ENCODE measurements at regions not wholly inside any gene's neighbourhood (a gene's known extent, or its start where the extent isn't known, plus 50 kb on each side); places are given as distances from the start of the nearest gene placed in this dataset.
"Not testable (repeated sequence)": the region's sequence is repeated elsewhere in the genome, so short reads cannot be mapped to it uniquely, and the experiment has no call there.

- H3K9me3 Mint-ChIP-seq, ATAC-seq, H3K4me1 Mint-ChIP-seq, H3K27ac Mint-ChIP-seq, H3K4me3 Mint-ChIP-seq, H3K36me3 Mint-ChIP-seq, H3K27me3 Mint-ChIP-seq, POLR2A ChIA-PET: not testable (repeated sequence)
- DNase-seq: peak in 4 of 10 donors; percentile 0 to 15 (median 10)
These were observed 1834.2 kb downstream of the FOXD4L5 start for GRCh38 chr9:63450836-63451235.

- DNase-seq, H3K36me3 Mint-ChIP-seq, H3K9me3 Mint-ChIP-seq, H3K4me3 Mint-ChIP-seq, ATAC-seq, H3K27me3 Mint-ChIP-seq, H3K27ac Mint-ChIP-seq, H3K4me1 Mint-ChIP-seq, POLR2A ChIA-PET: not testable (repeated sequence)
These were observed 1859.9 kb downstream of the FOXD4L5 start for GRCh38 chr9:63425123-63425522.

- POLR2A ChIA-PET, ATAC-seq, H3K27ac Mint-ChIP-seq, H3K27me3 Mint-ChIP-seq, H3K4me3 Mint-ChIP-seq, H3K36me3 Mint-ChIP-seq, H3K9me3 Mint-ChIP-seq, H3K4me1 Mint-ChIP-seq, DNase-seq: not testable (repeated sequence)
These were observed 1894.1 kb downstream of the FOXD4L5 start for GRCh38 chr9:63390897-63391296.

GRCh38 chr9:63385479-63385878 is 1899.5 kb downstream of the FOXD4L5 start:
- ATAC-seq, H3K36me3 Mint-ChIP-seq, H3K9me3 Mint-ChIP-seq, DNase-seq, H3K27me3 Mint-ChIP-seq, POLR2A ChIA-PET, H3K27ac Mint-ChIP-seq, H3K4me1 Mint-ChIP-seq: not testable (repeated sequence)
- peak overlapping the region in 3 of 10 donors; percentile 35 to 69 (median 59) for H3K4me3 Mint-ChIP-seq

- H3K4me1 Mint-ChIP-seq, POLR2A ChIA-PET, ATAC-seq, H3K27me3 Mint-ChIP-seq, H3K27ac Mint-ChIP-seq, H3K9me3 Mint-ChIP-seq, H3K36me3 Mint-ChIP-seq, H3K4me3 Mint-ChIP-seq, DNase-seq: not testable (repeated sequence)
These were observed 1905.1 kb downstream of the FOXD4L5 start for GRCh38 chr9:63379864-63380263.

GRCh38 chr9:63354219-63354618 is 1930.8 kb downstream of the FOXD4L5 start:
- H3K36me3 Mint-ChIP-seq, DNase-seq, H3K9me3 Mint-ChIP-seq, ATAC-seq, H3K27me3 Mint-ChIP-seq, POLR2A ChIA-PET, H3K4me1 Mint-ChIP-seq: not testable (repeated sequence)
- peak overlapping the region in 3 of 10 donors; percentile 0 to 53 (median 27) for H3K27ac Mint-ChIP-seq
- peak overlapping the region; percentile 11 to 77 (median 39) for H3K4me3 Mint-ChIP-seq

- H3K9me3 Mint-ChIP-seq, DNase-seq, H3K27ac Mint-ChIP-seq, H3K4me1 Mint-ChIP-seq, H3K27me3 Mint-ChIP-seq, POLR2A ChIA-PET, H3K36me3 Mint-ChIP-seq, ATAC-seq: not testable (repeated sequence)
- H3K4me3 Mint-ChIP-seq: peak overlapping the region in 2 of 10 donors; percentile 18 to 24
These were observed 1937.7 kb downstream of the FOXD4L5 start for GRCh38 chr9:63347347-63347746.

GRCh38 chr9:63346310-63347048 is 1938.5 kb downstream of the FOXD4L5 start:
- peak overlapping the region in 8 of 10 donors; percentile 0 to 73 (median 30) for H3K27ac Mint-ChIP-seq
- POLR2A ChIA-PET, H3K4me1 Mint-ChIP-seq, H3K27me3 Mint-ChIP-seq, H3K9me3 Mint-ChIP-seq, H3K36me3 Mint-ChIP-seq, ATAC-seq: not testable (repeated sequence)
- peak in 5 of 10 donors; percentile 5 to 60 (median 36) for DNase-seq
- peak overlapping the region in 8 of 10 donors; percentile 5 to 58 (median 38) for H3K4me3 Mint-ChIP-seq

GRCh38 chr9:63344408-63344807 is 1940.6 kb downstream of the FOXD4L5 start:
- H3K4me1 Mint-ChIP-seq, H3K4me3 Mint-ChIP-seq: not testable (repeated sequence)

GRCh38 chr9:63342528-63342927 is 1942.5 kb downstream of the FOXD4L5 start:
- H3K27me3 Mint-ChIP-seq, H3K27ac Mint-ChIP-seq, H3K9me3 Mint-ChIP-seq, POLR2A ChIA-PET, DNase-seq, H3K4me3 Mint-ChIP-seq, H3K36me3 Mint-ChIP-seq, ATAC-seq: not testable (repeated sequence)
- H3K4me1 Mint-ChIP-seq: peaks cover 6 to 15% (median 14%) of the 10 kb centered on the region in 4 donors

More at GRCh38 chr9:63344408-63344807, 1940.6 kb downstream of the FOXD4L5 start:
- POLR2A ChIA-PET, H3K9me3 Mint-ChIP-seq, ATAC-seq, H3K27me3 Mint-ChIP-seq, DNase-seq, H3K36me3 Mint-ChIP-seq, H3K27ac Mint-ChIP-seq: not testable (repeated sequence)

- not testable (repeated sequence) for ATAC-seq
- H3K27ac Mint-ChIP-seq: peak overlapping the region in 4 of 10 donors; percentile 8 to 69 (median 47)
- DNase-seq: peak in 1 of 10 donors; percentile 29
These were observed 1947.0 kb downstream of the FOXD4L5 start for GRCh38 chr9:63337899-63338604.

GRCh38 chr9:63335286-63335685 is 1949.7 kb downstream of the FOXD4L5 start:
- H3K9me3 Mint-ChIP-seq, H3K27ac Mint-ChIP-seq, H3K27me3 Mint-ChIP-seq, H3K4me3 Mint-ChIP-seq, POLR2A ChIA-PET, ATAC-seq, H3K36me3 Mint-ChIP-seq: not testable (repeated sequence)
- DNase-seq: peak in 2 of 10 donors; percentile 9 to 12
- H3K4me1 Mint-ChIP-seq: peaks cover 4 to 11% (median 7%) of the 10 kb centered on the region in 4 donors

More at GRCh38 chr9:63337899-63338604, 1947.0 kb downstream of the FOXD4L5 start:
- H3K36me3 Mint-ChIP-seq, H3K27me3 Mint-ChIP-seq, POLR2A ChIA-PET, H3K9me3 Mint-ChIP-seq: not testable (repeated sequence)
- Mint-ChIP-seq H3K4me3 (peak overlapping the region in 3 of 10 donors; percentile 11 to 32 (median 19)), H3K4me1 (peaks cover 4 to 12% (median 8%) of the 10 kb centered on the region in 4 donors)

GRCh38 chr9:63334187-63334586 is 1950.8 kb downstream of the FOXD4L5 start:
- peaks cover 3 to 10% (median 7%) of the 10 kb centered on the region in 4 donors for H3K4me1 Mint-ChIP-seq
- DNase-seq, H3K27ac Mint-ChIP-seq, H3K36me3 Mint-ChIP-seq, H3K9me3 Mint-ChIP-seq, H3K4me3 Mint-ChIP-seq, POLR2A ChIA-PET, H3K27me3 Mint-ChIP-seq, ATAC-seq: not testable (repeated sequence)
